ENCODE measurements at regions not wholly inside any gene's neighbourhood (a gene's known extent, or its start where the extent isn't known, plus 50 kb on each side); places are given as distances from the start of the nearest gene placed in this dataset.
A peak's percentile ranks its signal among the peaks of the same experiment; 100 is the strongest.

GRCh38 chr7:81621893-81622292 lies 148.0 kb downstream of the HGF start:
- intact Hi-C loops (cut with DNase I): no loop called here
- TF ChIP-seq POLR2A (IDR thresholded peaks at IDR 0.05) (no peak), POLR2AphosphoS5 (IDR thresholded peaks at IDR 0.05; ENCODE audit: insufficient read depth in 1 of 2, low read depth in 1 of 2) (no peak)
- TF ChIP-seq, protein P1, sequence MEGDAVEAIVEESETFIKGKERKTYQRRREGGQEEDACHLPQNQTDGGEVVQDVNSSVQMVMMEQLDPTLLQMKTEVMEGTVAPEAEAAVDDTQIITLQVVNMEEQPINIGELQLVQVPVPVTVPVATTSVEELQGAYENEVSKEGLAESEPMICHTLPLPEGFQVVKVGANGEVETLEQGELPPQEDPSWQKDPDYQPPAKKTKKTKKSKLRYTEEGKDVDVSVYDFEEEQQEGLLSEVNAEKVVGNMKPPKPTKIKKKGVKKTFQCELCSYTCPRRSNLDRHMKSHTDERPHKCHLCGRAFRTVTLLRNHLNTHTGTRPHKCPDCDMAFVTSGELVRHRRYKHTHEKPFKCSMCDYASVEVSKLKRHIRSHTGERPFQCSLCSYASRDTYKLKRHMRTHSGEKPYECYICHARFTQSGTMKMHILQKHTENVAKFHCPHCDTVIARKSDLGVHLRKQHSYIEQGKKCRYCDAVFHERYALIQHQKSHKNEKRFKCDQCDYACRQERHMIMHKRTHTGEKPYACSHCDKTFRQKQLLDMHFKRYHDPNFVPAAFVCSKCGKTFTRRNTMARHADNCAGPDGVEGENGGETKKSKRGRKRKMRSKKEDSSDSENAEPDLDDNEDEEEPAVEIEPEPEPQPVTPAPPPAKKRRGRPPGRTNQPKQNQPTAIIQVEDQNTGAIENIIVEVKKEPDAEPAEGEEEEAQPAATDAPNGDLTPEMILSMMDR (IDR thresholded peaks at IDR 0.05): no peak

DNA sequence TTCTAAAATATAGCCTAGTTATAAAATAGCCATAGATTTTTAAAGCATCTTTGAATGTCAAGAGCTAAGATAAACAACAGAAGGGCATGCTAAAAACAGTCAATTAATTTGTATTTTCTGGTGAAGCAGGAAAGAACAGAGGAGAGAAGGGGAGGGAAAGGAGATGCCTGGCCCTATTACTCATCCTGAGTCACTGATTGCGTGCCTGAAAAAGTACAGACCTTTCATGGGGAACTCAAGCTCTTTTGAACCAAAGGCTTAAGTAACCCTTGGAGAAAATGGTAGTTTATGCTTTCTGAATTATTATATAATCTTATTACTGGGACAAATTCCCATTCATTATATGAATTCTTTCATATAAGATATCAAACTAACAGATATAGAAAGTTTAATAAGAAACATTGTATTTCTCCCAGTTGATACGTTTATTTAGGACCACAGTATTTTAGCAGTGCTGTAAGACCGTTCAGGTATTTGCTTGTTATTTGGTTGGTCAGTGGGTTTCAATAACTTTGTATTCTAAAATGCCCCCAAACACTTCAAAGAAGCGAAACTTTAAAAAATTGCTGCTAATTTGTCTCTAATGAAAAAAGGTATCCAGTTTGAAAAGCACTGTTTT lies 151.3 kb downstream of the HGF start:
- TF ChIP-seq, protein P1 (IDR thresholded peaks at IDR 0.05): no peak
- no peak for TF ChIP-seq POLR2A (IDR thresholded peaks at IDR 0.05)
- TF ChIP-seq POLR2AphosphoS5 (IDR thresholded peaks at IDR 0.05; ENCODE audit: insufficient read depth in 1 of 2, low read depth in 1 of 2): no peak
- H3K36me3 ChIP-seq: no peaks in the 10 kb centered on the region
- H3K4me3 ChIP-seq: no peak overlapping the region
- intact Hi-C loops (cut with DNase I): no loop called here
- DNase-seq (ENCODE audit: extremely low spot score in 2 of 2): no peak
- no peaks in the 10 kb centered on the region for H3K4me1 ChIP-seq
- peak overlapping the region; percentile 9 for H3K27ac ChIP-seq
- no peaks in the 10 kb centered on the region for H3K9me3 ChIP-seq
- H3K27me3 ChIP-seq: no peaks in the 10 kb centered on the region

More at GRCh38 chr7:81621893-81622292, 148.0 kb downstream of the HGF start:
- Histone ChIP-seq H3K27ac (no peak overlapping the region), H3K27me3 (no peaks in the 10 kb centered on the region), H3K4me3 (no peak overlapping the region), H3K36me3 (no peaks in the 10 kb centered on the region), H3K9me3 (no peaks in the 10 kb centered on the region), H3K4me1 (no peaks in the 10 kb centered on the region)
- DNase-seq (ENCODE audit: extremely low spot score in 2 of 2): no peak

DNA sequence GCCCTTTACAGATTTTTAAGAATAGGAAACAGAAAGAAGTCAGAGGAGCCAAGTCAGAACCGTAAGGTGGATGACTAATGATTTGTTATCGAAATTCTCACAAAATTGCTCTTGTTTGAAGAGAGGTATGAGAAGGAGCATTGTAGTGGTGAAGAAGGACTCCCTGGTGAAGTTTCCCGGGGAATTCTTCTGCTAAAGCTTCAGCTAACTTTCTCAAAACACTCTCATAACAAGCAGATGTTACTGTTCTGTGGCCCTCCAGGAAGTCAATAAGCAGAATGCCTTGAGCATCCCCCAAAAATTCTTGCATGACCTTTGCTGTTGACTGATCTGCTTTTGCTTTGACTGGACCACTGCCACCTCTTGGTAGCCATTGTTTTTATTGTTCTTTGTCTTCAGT lies 152.9 kb downstream of the HGF start:
- DNase-seq (ENCODE audit: extremely low spot score in 2 of 2): no peak
- H3K4me1 ChIP-seq: no peaks in the 10 kb centered on the region
- TF ChIP-seq, protein P1 (IDR thresholded peaks at IDR 0.05): no peak
- no peaks in the 10 kb centered on the region for H3K27me3 ChIP-seq
- no peaks in the 10 kb centered on the region for H3K9me3 ChIP-seq
- intact Hi-C loops (cut with DNase I): no loop called here
- H3K4me3 ChIP-seq: no peak overlapping the region
- no peak overlapping the region for H3K27ac ChIP-seq
- no peaks in the 10 kb centered on the region for H3K36me3 ChIP-seq

DNA sequence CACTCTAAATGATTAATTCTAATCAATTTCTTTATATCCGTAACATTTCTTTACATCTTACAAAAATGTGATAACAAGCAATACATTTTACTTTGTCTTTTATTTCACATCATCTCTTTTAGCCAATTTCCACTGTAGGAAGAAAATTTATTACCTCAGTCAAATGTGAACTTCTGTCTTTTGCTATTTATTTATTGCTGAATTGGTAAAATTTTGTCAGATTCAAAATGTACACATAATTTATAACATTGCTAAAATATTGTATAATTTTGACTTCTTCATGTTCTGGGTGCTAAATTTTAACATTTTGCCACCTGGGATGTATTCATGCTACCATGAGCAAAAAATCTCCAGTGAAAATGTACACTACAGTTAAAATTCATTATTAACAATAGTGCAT lies 158.0 kb downstream of the HGF start:
- no peak for DNase-seq (ENCODE audit: extremely low spot score in 2 of 2)
- Histone ChIP-seq H3K27me3 (no peaks in the 10 kb centered on the region), H3K27ac (no peak overlapping the region), H3K4me3 (no peak overlapping the region), H3K9me3 (no peaks in the 10 kb centered on the region), H3K36me3 (no peaks in the 10 kb centered on the region), H3K4me1 (no peaks in the 10 kb centered on the region)
- intact Hi-C loops (cut with DNase I): no loop called here
- TF ChIP-seq, protein P1 (IDR thresholded peaks at IDR 0.05): no peak
- TF ChIP-seq POLR2AphosphoS5 (IDR thresholded peaks at IDR 0.05; ENCODE audit: insufficient read depth in 1 of 2, low read depth in 1 of 2): no peak
- TF ChIP-seq POLR2A (IDR thresholded peaks at IDR 0.05): no peak

GRCh38 chr7:81611040-81611439 lies 158.8 kb downstream of the HGF start:
- no peak for DNase-seq (ENCODE audit: extremely low spot score in 2 of 2)
- Histone ChIP-seq H3K36me3 (no peaks in the 10 kb centered on the region), H3K27me3 (no peaks in the 10 kb centered on the region), H3K4me1 (no peaks in the 10 kb centered on the region), H3K9me3 (no peaks in the 10 kb centered on the region), H3K4me3 (no peak overlapping the region), H3K27ac (no peak overlapping the region)
- intact Hi-C loops (cut with DNase I): no loop called here
- no peak for TF ChIP-seq POLR2A (IDR thresholded peaks at IDR 0.05)
- TF ChIP-seq, protein P1 (IDR thresholded peaks at IDR 0.05): no peak
- TF ChIP-seq POLR2AphosphoS5 (IDR thresholded peaks at IDR 0.05; ENCODE audit: insufficient read depth in 1 of 2, low read depth in 1 of 2): no peak
